Daoy (cell line): ENCODE measurements at regions not wholly inside any gene's neighbourhood (a gene's known extent, or its start where the extent isn't known, plus 50 kb on each side); places are given as distances from the start of the nearest gene placed in this dataset.
"Not testable (repeated sequence)": the region's sequence is repeated elsewhere in the genome, so short reads cannot be mapped to it uniquely, and the experiment has no call there.

ENCODE experiments used
- DNase-seq: peaks from one replicate; pipeline ENCODE4 v3.0.0-alpha.2; 2015; ENCODE audit warnings: low read depth

DNA sequence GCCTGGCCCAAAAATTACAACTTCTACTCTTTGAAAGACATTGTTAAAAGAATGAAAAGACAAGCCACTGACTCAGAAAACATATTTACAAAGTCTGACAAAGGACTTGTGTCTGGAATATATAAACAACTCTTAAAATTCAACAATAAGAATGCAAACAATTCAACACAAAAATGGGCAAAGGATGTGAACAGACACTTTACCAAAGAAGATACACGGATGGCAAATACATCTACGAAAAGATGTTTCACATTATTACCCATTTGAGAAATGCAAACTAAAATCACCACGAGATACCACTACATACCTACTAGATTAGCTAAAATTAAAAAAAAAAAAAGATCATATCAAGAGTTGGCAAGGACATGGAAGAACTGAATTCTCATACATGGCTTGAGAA is 80.8 kb upstream of the METRNL start:
- no peak for DNase-seq

DNA sequence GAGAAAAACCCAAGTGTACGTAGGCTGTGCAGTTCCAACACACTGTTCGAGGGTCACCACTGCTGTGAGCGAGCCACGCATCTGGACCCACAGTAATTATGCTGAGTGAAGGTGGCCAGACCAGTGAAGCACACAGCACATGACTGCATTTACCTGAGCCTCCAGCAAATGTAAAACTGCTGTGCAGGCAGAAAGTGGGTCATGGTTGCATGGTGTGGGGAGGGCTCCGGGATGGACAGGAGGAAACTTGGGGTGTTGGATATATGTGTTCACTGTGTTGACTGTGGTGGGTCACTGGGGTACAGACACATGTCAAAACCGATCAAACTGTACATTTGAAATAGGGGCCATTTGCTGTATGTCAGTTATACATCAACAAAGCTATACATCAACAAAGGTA is 78.7 kb upstream of the METRNL start:
- DNase-seq, result no peak

GRCh38 chr17:83002118-83002805 is 77.1 kb upstream of the METRNL start:
- no peak for DNase-seq

DNA sequence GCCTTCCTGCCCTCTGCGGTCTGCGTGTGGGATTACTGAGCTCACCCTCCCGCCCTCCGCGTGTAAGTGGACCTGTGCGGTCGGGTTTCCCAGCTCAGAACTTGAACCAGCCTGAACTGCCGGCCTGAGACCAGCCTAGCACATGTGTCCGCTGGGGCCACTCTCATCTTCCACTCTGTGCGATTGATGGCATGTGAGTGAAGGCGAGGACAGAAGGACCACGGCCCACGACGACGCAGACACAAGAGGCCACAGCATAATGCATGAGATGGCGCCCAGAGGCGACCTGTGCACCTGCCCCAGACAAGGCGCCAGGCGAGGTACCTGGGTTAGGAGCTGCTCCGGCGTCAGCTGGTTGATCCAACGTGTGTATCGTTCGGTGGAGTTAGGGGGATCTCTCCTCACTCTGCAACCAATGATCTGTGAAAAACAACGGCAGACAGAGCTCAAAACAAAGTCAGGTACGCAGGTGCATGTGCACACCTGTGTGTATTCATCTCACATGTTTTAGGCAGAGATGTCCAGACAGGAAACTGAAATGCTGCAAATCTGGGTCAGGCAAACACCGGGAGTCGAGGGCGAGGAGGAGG is 74.5 kb upstream of the METRNL start:
- no peak for DNase-seq

- no peak for DNase-seq
These were observed 73.8 kb upstream of the METRNL start for GRCh38 chr17:83005639-83006038.

DNA sequence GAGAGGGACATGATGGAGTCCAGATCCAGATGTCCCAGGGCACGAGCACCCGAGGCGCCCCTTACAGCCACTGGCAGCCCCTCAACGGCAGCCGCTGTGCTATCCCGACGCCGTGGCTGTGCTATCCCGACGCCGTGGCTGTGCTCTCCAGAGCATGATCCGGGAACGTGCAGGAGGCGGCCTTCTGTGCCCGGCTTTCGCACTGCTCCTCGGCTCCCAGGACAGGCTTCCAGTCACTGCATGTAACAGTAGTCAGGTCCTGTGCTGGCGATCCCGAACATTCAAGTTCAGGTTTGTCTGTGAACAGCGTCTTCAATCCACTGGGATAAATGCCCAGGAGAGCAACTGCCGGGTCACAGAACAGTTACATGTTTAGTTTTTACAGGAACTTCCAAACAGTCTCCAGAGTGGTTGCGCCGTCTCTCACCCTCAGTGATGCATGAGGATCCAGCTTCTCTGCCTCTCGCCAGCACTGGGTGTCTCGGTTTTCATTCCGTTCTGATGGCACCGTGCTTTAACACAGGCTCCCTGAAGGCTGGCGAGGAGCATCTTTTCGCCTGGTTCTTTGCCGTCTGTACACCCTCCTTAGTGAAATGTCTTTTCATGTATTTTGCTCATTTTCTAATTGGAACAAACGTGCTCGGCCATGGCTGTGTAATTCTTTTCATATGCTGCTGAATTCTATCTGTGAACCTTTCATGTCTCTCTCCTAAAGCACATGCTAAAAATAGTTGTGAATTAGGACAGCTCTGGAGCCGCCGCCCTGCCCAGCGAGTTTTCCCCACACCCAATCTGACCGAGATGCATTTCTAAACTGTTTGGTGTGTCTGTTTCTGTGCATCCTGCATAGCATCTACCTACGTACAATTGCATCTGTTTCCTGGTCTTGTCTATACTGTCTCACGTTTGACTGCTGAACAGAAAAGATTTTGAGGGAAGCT is 72.6 kb upstream of the METRNL start:
- no peak for DNase-seq

DNA sequence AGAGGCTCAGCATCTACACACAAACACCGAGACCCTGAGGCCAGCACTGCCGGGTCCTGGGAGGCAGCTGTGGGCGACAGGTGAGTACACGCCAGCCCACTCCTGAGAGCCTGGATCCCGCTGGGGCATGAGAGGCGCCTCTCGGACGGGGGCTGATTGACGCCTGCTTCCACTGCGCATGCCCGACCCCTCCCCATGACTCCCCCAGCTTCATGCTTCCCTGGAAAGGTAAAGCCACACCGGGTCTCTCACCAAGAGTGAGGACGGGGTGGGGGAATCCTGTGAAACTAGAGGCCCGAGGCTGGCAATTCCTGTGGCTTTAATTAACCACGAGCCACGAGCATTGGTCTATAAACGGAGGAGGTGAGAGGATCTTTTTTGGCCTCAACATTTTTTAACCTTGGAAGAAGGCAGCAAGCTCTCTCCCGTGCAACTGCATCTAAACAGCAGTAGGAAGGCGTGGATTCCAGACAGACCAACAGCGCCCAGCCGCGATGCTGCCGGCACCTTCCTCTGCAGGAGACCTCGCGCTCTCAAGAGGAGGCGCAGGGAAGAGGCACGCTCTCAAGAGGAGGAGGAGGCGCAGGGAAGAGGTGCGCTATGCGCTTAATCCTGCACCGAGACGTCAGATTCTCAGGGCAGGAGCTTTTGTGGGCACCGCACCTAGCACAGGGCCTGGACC is 71.8 kb upstream of the METRNL start:
- DNase-seq, result no peak

DNA sequence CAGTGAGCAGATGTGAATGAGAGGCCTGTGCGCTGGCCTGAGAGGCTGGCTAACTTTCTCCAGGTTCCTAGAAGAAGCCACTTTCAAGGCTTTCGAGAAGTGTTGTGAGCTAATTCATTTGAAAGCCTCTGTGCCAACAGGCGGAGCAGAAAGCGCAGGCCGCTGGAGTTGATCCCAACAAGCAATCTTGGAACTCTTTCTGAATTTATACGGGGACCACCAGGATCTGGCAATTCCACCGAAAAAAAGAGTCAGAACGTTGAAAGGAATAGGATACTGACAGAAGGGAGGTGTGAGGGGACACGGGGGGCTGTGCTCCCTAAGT is 71.3 kb upstream of the METRNL start:
- DNase-seq, result no peak

DNA sequence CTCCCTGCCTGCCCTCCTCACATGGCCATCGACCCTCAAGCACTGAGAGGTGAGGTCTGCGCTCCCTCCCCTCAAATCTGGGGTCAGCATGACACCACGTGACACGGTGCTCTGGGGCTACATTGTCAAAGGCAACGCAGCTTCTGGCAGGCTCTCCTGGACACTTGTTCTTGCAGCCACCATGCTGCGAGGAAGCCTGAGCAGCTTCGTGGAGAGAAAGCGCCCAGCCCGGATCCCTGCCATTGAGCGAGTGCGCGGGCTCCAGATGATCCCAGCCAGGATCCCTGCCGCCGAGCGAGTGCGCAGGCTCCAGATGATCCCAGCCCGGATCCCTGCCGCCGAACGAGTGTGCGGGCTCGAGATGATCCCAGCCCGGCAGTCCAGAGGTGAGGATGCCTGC is 70.9 kb upstream of the METRNL start:
- DNase-seq, result no peak

GRCh38 chr17:83009414-83010205 is 69.8 kb upstream of the METRNL start:
- no peak for DNase-seq

DNA sequence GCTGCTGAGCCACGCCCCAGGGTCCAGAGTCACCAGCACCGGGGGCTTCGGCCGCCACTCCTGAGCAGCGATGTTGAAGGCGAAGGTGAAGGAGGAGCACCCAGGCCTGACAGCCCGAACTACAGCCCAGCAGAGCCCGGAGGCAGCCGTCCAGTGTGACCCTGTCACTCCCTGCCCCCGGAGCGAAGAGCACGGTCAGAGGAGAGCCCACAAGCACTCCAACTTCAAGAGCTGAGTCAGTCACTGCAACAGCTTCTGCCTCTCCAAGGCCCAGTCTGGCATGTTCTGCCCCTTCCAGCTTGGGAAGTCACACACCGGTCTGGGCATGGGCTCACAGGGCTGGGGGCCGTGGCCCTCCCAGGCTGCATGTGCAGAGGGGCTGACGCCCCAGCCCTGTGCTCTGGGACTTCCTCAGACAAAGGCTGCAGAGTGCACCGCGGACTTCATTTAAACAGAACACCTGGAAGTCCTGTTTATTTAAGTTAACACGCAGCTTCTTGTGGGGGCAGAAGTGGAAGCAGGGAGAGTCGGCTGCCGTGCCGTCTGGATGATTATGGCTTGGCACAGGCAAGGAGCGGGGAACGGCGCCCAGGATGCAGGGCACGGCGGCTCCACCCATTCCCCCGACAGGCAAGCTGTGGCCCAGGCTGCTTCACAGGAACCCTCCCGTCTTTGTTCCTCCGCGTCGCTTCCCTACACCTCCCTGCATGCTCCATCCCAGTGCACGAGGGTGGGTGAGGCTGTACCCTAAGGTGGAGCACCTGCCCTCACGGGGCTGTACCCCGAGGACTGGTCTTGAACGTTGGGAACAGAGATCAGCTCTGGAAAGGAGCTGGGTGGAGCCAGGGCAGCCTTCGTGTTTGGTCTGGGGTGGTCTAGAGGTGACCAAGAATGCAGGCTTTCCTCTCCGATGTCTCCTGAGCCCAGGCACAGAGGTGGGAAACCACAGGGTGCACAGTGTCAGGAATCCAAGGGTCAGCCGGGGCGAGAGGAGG is 68.9 kb upstream of the METRNL start:
- peak; percentile 60 for DNase-seq

GRCh38 chr17:83011676-83012075 is 67.7 kb upstream of the METRNL start:
- not testable (repeated sequence) for DNase-seq

DNA sequence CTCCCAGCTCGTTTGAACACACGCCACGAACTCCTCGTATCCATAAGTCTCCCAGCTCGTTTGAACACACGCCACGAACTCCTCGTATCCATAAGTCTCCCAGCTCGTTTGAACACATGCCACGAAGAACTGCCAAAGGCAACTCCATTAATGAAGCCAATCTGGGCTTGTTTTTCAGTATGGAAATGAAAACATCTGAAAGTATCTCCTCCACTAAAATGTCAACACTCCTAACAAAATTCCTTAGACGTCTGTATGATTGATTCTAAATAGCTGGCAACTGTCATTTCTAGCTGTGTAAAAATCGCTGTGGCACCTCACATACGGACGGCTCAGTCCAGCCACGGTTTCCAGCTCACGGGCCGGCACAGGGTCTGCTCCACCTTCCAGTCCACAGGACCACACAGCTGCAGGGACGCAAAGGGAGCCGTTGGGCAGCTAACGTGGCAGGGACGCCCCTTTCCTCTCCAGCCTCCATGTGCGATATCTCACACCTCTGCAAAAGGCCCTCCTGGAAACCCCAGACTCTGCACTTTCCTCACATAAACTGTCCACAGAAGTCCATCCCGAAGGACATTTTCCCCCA is 67.1 kb upstream of the METRNL start:
- DNase-seq, result no peak

GRCh38 chr17:83012868-83013778 is 66.3 kb upstream of the METRNL start:
- DNase-seq, result peak; percentile 87

GRCh38 chr17:83013779-83014117 is 65.7 kb upstream of the METRNL start:
- DNase-seq, result no peak

- no peak for DNase-seq
These were observed 65.1 kb upstream of the METRNL start for GRCh38 chr17:83014297-83014696.

- DNase-seq, result no peak
These were observed 64.2 kb upstream of the METRNL start for GRCh38 chr17:83014940-83015910.
